MM.1S (cell line): ENCODE measurements at regions not wholly inside any gene's neighbourhood (a gene's known extent, or its start where the extent isn't known, plus 50 kb on each side); places are given as distances from the start of the nearest gene placed in this dataset.

ENCODE experiments used
- DNase-seq: peaks from one replicate; pipeline ENCODE4 v3.0.0-alpha.2; 2015
- H2AFZ ChIP-seq: fragments of 300-600 bp; sonication (generic); 2 replicates; pipeline ENCODE4 v1.6.0; 2016; ENCODE audit warnings: antibody characterized with exemption, low read length
- H3F3A ChIP-seq: fragments of 300-600 bp; sonication (generic); 2 replicates; pipeline ENCODE4 v1.6.1; 2016; ENCODE audit warnings: mild to moderate bottlenecking, antibody characterized with exemption, low read length, moderate library complexity, mixed read lengths; ENCODE audit not compliant: insufficient read depth
- H3K27ac ChIP-seq: fragments of 300-600 bp; sonication (generic); 2 replicates; pipeline ENCODE4 v1.5.1; 2016; ENCODE audit warnings: mild to moderate bottlenecking, low read length
- H3K27me3 ChIP-seq: fragments of 300-600 bp; sonication (generic); replicated peaks from 2 replicates; pipeline ENCODE4 v1.6.0; 2016; ENCODE audit warnings: low read length; ENCODE audit not compliant: insufficient read depth
- H3K36me3 ChIP-seq: fragments of 300-600 bp; sonication (generic); replicated peaks from 2 replicates; pipeline ENCODE4 v1.6.1; 2016; ENCODE audit warnings: mild to moderate bottlenecking, low read length, mixed read lengths; ENCODE audit not compliant: insufficient read depth
- H3K4me1 ChIP-seq: fragments of 300-600 bp; sonication (generic); 2 replicates; pipeline ENCODE4 v1.6.1; 2016; ENCODE audit warnings: low read length, mixed read lengths
- H3K4me2 ChIP-seq: fragments of 300-600 bp; sonication (generic); 2 replicates; pipeline ENCODE4 v1.6.0; 2016; ENCODE audit warnings: low read depth, low read length
- H3K4me3 ChIP-seq: fragments of 300-600 bp; sonication (generic); 2 replicates; pipeline ENCODE4 v1.5.1; 2016; ENCODE audit warnings: low read length, mixed read lengths
- H3K79me2 ChIP-seq: fragments of 300-600 bp; sonication (generic); 2 replicates; pipeline ENCODE4 v1.6.1; 2016; ENCODE audit warnings: mixed run types, low read length, mixed read lengths
- H3K9ac ChIP-seq: fragments of 300-600 bp; sonication (generic); 2 replicates; pipeline ENCODE4 v1.6.1; 2016; ENCODE audit warnings: low read length, mixed read lengths
- H3K9me2 ChIP-seq: fragments of 300-600 bp; sonication (generic); replicated peaks from 2 replicates; pipeline ENCODE4 v1.6.1; 2016; ENCODE audit warnings: mild to moderate bottlenecking, low read length, mixed read lengths; ENCODE audit not compliant: insufficient read depth
- H3K9me3 ChIP-seq: fragments of 300-600 bp; sonication (generic); replicated peaks from 2 replicates; pipeline ENCODE4 v1.6.1; 2016; ENCODE audit warnings: mild to moderate bottlenecking, low read length, mixed read lengths; ENCODE audit not compliant: insufficient read depth
- H4K20me1 ChIP-seq: fragments of 300-600 bp; sonication (generic); 2 replicates; pipeline ENCODE4 v1.6.1; 2016; ENCODE audit warnings: mild to moderate bottlenecking, low read length, moderate library complexity, mixed read lengths; ENCODE audit not compliant: insufficient read depth
- EZH2 ChIP-seq: fragments of 300-600 bp; sonication (generic); optimal IDR thresholded peaks from 2 replicates; pipeline ENCODE3; 2017; ENCODE audit warnings: low read depth, mild to moderate bottlenecking, antibody characterized with exemption, low read length, mixed read lengths
- EZH2phosphoT487 ChIP-seq: fragments of 300-600 bp; sonication (generic); IDR thresholded peaks from 2 replicates; pipeline ENCODE4 v1.6.1; 2018; ENCODE audit warnings: antibody characterized with exemption, low read length
- TF ChIP-seq, protein P1 (sequence below): fragments of 300-600 bp; sonication (generic); IDR thresholded peaks from 2 replicates; pipeline ENCODE4 v1.5.1; 2016; ENCODE audit warnings: antibody characterized with exemption, low read length, mixed read lengths

DNA sequence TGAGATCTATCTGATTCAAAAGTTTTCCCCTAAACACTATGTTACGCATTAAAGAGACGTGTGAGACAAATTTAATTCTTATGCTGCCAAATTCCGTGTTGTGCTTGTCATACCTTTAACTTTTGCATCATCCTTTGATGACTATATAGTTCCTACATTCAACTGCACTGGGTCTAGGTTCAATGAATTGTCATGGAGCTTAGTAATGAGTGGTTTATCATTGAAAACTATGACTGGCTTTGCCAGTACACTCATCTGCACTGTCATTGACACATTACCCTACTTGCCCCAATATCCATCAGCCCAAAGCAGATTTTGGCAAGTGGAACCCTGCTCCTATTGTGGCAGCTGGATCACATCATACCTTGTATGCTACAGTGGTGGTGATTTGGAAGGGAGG lies 882.9 kb upstream of the SLIT2 start:
- Histone ChIP-seq H3K9ac (no peak overlapping the region), H3K9me2 (no peaks in the 10 kb centered on the region), H3K36me3 (no peaks in the 10 kb centered on the region), H3K9me3 (no peaks in the 10 kb centered on the region), H3K79me2 (no peaks in the 10 kb centered on the region), H3K4me1 (no peaks in the 10 kb centered on the region), H3K4me3 (no peak overlapping the region), H3K4me2 (no peak overlapping the region), H3K27ac (no peak overlapping the region), H4K20me1 (no peaks in the 10 kb centered on the region), H3F3A (no peaks in the 10 kb centered on the region), H3K27me3 (no peaks in the 10 kb centered on the region), H2AFZ (no peak overlapping the region)
- no peak for DNase-seq
- TF ChIP-seq, protein P1, sequence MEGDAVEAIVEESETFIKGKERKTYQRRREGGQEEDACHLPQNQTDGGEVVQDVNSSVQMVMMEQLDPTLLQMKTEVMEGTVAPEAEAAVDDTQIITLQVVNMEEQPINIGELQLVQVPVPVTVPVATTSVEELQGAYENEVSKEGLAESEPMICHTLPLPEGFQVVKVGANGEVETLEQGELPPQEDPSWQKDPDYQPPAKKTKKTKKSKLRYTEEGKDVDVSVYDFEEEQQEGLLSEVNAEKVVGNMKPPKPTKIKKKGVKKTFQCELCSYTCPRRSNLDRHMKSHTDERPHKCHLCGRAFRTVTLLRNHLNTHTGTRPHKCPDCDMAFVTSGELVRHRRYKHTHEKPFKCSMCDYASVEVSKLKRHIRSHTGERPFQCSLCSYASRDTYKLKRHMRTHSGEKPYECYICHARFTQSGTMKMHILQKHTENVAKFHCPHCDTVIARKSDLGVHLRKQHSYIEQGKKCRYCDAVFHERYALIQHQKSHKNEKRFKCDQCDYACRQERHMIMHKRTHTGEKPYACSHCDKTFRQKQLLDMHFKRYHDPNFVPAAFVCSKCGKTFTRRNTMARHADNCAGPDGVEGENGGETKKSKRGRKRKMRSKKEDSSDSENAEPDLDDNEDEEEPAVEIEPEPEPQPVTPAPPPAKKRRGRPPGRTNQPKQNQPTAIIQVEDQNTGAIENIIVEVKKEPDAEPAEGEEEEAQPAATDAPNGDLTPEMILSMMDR, result no peak
- no peak for TF ChIP-seq EZH2phosphoT487
- no peak for TF ChIP-seq EZH2

DNA sequence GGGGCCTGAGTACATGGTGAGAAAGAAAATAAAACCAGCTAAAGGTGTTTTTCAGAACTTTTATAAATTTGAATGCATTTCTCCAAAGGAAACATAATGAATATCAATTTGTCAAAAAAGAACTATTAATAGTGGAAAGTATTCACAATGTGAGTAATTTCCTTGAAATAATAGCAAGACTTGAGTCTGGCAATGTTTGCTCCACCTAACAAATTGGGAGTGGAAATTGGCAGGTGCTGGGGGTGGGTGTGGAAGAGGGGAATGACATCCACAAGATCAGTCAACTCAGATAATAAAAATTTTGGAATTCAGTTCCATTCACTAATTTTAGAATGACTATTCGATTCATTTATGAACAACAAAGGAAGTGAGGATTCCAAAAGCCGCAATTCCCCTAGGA lies 884.8 kb upstream of the SLIT2 start:
- Histone ChIP-seq H3K9ac (no peak overlapping the region), H3F3A (no peaks in the 10 kb centered on the region), H3K36me3 (no peaks in the 10 kb centered on the region), H3K9me2 (no peaks in the 10 kb centered on the region), H3K4me1 (no peaks in the 10 kb centered on the region), H3K4me2 (no peak overlapping the region), H3K9me3 (no peaks in the 10 kb centered on the region), H3K79me2 (no peaks in the 10 kb centered on the region), H4K20me1 (no peaks in the 10 kb centered on the region), H2AFZ (no peak overlapping the region), H3K27ac (no peak overlapping the region), H3K27me3 (no peaks in the 10 kb centered on the region), H3K4me3 (no peak overlapping the region)
- DNase-seq, result no peak
- TF ChIP-seq, protein P1, result no peak

DNA sequence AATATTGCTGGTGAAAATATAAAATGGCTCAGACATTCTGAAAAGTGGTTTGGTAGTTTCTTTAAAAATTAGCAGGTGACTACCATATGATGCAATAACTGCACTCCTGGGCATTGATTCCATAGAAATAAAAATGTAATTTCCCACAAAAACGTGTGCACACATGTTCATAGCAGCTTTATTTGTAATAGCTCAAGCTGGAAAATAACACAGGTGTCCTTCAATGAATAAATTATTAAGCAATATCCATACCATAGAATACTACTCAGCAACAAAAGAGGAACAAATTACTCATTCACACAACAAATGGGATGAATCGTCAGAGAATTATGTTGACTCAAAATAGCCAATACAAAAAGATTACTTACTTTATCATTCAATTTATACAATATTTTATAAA lies 893.7 kb upstream of the SLIT2 start:
- Histone ChIP-seq H3K27ac (no peak overlapping the region), H3K9ac (no peak overlapping the region), H3K9me2 (no peaks in the 10 kb centered on the region), H3K9me3 (no peaks in the 10 kb centered on the region), H4K20me1 (no peaks in the 10 kb centered on the region), H3K4me1 (no peaks in the 10 kb centered on the region), H2AFZ (no peak overlapping the region), H3K36me3 (no peaks in the 10 kb centered on the region), H3K4me3 (no peak overlapping the region), H3F3A (no peaks in the 10 kb centered on the region), H3K4me2 (no peak overlapping the region), H3K79me2 (no peaks in the 10 kb centered on the region), H3K27me3 (no peaks in the 10 kb centered on the region)
- no peak for DNase-seq
- no peak for TF ChIP-seq EZH2
- no peak for TF ChIP-seq EZH2phosphoT487
- TF ChIP-seq, protein P1, result no peak

DNA sequence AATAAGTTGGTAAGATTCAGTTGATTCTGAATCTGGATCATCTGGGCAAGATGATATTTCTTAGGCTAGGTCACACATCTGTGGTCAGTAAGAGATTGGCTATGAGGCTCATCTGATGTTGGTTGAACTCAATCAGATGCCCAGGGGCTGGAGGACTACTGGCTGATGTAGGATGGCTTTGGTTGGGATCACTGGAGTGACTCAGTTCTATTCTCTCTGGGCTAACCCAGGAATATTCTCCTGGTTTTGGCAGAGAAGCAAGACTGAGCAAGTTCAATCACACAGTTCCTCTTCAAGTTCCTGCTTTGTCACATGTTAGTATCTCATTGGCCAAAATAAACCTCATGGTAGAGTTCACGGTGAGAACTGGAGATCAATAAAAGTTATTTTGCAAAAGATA lies 902.3 kb upstream of the SLIT2 start:
- H3K27ac ChIP-seq, result no peak overlapping the region
- no peaks in the 10 kb centered on the region for H3K9me2 ChIP-seq
- no peaks in the 10 kb centered on the region for H3K4me1 ChIP-seq
- DNase-seq, result no peak
- no peaks in the 10 kb centered on the region for H3F3A ChIP-seq
- no peak overlapping the region for H3K4me3 ChIP-seq
- no peak overlapping the region for H3K4me2 ChIP-seq
- no peak overlapping the region for H2AFZ ChIP-seq
- H3K9me3 ChIP-seq, result no peaks in the 10 kb centered on the region
- H3K27me3 ChIP-seq, result no peaks in the 10 kb centered on the region
- H3K79me2 ChIP-seq, result no peaks in the 10 kb centered on the region
- H4K20me1 ChIP-seq, result no peaks in the 10 kb centered on the region
- no peak overlapping the region for H3K9ac ChIP-seq
- H3K36me3 ChIP-seq, result no peaks in the 10 kb centered on the region
- TF ChIP-seq EZH2phosphoT487 (no peak), EZH2 (no peak)
- TF ChIP-seq, protein P1, result no peak
